ENCODE measurements at regions not wholly inside any gene's neighbourhood (a gene's known extent, or its start where the extent isn't known, plus 50 kb on each side); places are given as distances from the start of the nearest gene placed in this dataset.

GRCh38 chr20:57905448-57905847 lies 195.6 kb upstream of the PMEPA1 start:
- intact Hi-C loops (cut with DNase I): no loop called here

GRCh38 chr20:57904314-57905105 lies 194.7 kb upstream of the PMEPA1 start:
- no peaks in the 10 kb centered on the region for H3K4me1 ChIP-seq (replicated peaks in 1 of 2)
- no peak for DNase-seq
- no peak for TF ChIP-seq POLR2A (IDR thresholded peaks at IDR 0.05)
- TF ChIP-seq, protein P1, sequence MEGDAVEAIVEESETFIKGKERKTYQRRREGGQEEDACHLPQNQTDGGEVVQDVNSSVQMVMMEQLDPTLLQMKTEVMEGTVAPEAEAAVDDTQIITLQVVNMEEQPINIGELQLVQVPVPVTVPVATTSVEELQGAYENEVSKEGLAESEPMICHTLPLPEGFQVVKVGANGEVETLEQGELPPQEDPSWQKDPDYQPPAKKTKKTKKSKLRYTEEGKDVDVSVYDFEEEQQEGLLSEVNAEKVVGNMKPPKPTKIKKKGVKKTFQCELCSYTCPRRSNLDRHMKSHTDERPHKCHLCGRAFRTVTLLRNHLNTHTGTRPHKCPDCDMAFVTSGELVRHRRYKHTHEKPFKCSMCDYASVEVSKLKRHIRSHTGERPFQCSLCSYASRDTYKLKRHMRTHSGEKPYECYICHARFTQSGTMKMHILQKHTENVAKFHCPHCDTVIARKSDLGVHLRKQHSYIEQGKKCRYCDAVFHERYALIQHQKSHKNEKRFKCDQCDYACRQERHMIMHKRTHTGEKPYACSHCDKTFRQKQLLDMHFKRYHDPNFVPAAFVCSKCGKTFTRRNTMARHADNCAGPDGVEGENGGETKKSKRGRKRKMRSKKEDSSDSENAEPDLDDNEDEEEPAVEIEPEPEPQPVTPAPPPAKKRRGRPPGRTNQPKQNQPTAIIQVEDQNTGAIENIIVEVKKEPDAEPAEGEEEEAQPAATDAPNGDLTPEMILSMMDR (IDR thresholded peaks at IDR 0.05): no peak
- H3K27me3 ChIP-seq: no peaks in the 10 kb centered on the region
- H3K27ac ChIP-seq: no peak overlapping the region
- H3K36me3 ChIP-seq (replicated peaks in 1 of 2): no peaks in the 10 kb centered on the region
- WGBS, 4 donors: 65 to 70% (median 67%) methylated on average over 10 of the region's 10 CpGs
- intact Hi-C loops (cut with DNase I): no loop called here
- no peaks in the 10 kb centered on the region for H3K9me3 ChIP-seq (replicated peaks in 1 of 3)
- H3K4me3 ChIP-seq: no peak overlapping the region

More at GRCh38 chr20:57905448-57905847, 195.6 kb upstream of the PMEPA1 start:
- 74 to 83% (median 77%) methylated on average over 5 of the region's 5 CpGs for WGBS, 4 donors
- TF ChIP-seq POLR2A (IDR thresholded peaks at IDR 0.05): no peak
- TF ChIP-seq, protein P1 (IDR thresholded peaks at IDR 0.05): no peak
- H3K27me3 ChIP-seq: no peaks in the 10 kb centered on the region
- H3K4me1 ChIP-seq (replicated peaks in 1 of 2): no peaks in the 10 kb centered on the region
- no peak overlapping the region for H3K4me3 ChIP-seq
- no peak overlapping the region for H3K27ac ChIP-seq
- H3K9me3 ChIP-seq (replicated peaks in 1 of 3): no peaks in the 10 kb centered on the region
- DNase-seq: no peak
- no peaks in the 10 kb centered on the region for H3K36me3 ChIP-seq (replicated peaks in 1 of 2)

DNA sequence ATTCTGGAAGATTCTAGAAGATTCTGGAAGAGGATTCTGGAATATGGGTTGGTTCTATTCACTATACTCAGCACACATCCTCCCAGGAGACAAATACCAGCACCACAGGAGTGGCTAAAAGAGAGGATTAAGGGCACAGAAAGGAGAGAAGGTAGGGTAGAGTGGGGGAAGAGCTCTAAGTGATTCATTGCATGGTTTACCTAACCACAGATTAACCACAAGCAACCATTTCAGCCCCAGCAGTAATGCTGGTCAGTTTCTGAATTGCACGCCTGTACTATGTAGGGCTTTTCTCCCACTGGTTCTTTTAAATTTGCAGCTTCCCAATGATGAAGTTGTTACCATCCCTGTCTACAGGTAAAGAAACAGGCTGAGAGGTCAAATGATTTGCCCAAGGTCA lies 192.7 kb upstream of the PMEPA1 start:
- Histone ChIP-seq H3K4me3 (no peak overlapping the region), H3K36me3 (replicated peaks in 1 of 2) (no peaks in the 10 kb centered on the region), H3K4me1 (replicated peaks in 1 of 2) (no peaks in the 10 kb centered on the region), H3K27ac (no peak overlapping the region), H3K27me3 (no peaks in the 10 kb centered on the region), H3K9me3 (replicated peaks in 1 of 3) (no peaks in the 10 kb centered on the region)
- no peak for DNase-seq
- no peak for TF ChIP-seq POLR2A (IDR thresholded peaks at IDR 0.05)
- TF ChIP-seq, protein P1 (IDR thresholded peaks at IDR 0.05): no peak
- intact Hi-C loops (cut with DNase I): no loop called here
- 54 to 92% (median 82%) methylated on average over 1 of the region's 1 CpG for WGBS, 4 donors

GRCh38 chr20:57901526-57901925 lies 191.7 kb upstream of the PMEPA1 start:
- WGBS, 4 donors: 58 to 83% (median 77%) methylated on average over 3 to 4 of the region's 4 CpGs
- Histone ChIP-seq H3K4me1 (replicated peaks in 1 of 2) (no peaks in the 10 kb centered on the region), H3K27ac (no peak overlapping the region), H3K4me3 (no peak overlapping the region), H3K27me3 (no peaks in the 10 kb centered on the region), H3K36me3 (replicated peaks in 1 of 2) (no peaks in the 10 kb centered on the region), H3K9me3 (replicated peaks in 1 of 3) (no peaks in the 10 kb centered on the region)
- intact Hi-C loops (cut with DNase I): no loop called here
- DNase-seq: no peak
- TF ChIP-seq, protein P1 (IDR thresholded peaks at IDR 0.05): no peak
- no peak for TF ChIP-seq POLR2A (IDR thresholded peaks at IDR 0.05)
